SU-DHL-6 (cell line): ENCODE measurements at regions not wholly inside any gene's neighbourhood (a gene's known extent, or its start where the extent isn't known, plus 50 kb on each side); places are given as distances from the start of the nearest gene placed in this dataset.

Experiments used
- H2AFZ ChIP-seq: fragments of 200-600 bp; sonication (generic); 2 replicates; pipeline ENCODE4 v1.6.1; 2014; ENCODE audit warnings: low read depth, mild to moderate bottlenecking, moderate library complexity, mixed read lengths, antibody characterized with exemption, low read length; ENCODE audit not compliant: severe bottlenecking
- H3F3A ChIP-seq: fragments of 200-600 bp; shearing (Covaris generic); 2 replicates; pipeline ENCODE4 v1.6.0; 2016; ENCODE audit warnings: antibody characterized with exemption, mild to moderate bottlenecking; ENCODE audit not compliant: insufficient read depth
- H3K27ac ChIP-seq: fragments of 200-600 bp; sonication (generic); 2 replicates; pipeline ENCODE4 v1.5.1; 2016; ENCODE audit warnings: low read depth, mild to moderate bottlenecking, low read length, moderate library complexity, mixed read lengths
- H3K27me3 ChIP-seq: fragments of 200-600 bp; sonication (generic), shearing (Covaris generic); 2 replicates; pipeline ENCODE4 v1.6.0; 2014; ENCODE audit warnings: mild to moderate bottlenecking, low read length
- H3K36me3 ChIP-seq: fragments of 200-600 bp; sonication (generic); 2 replicates; pipeline ENCODE4 v1.6.1; 2014; ENCODE audit warnings: mild to moderate bottlenecking, low read length, mixed read lengths
- H3K4me2 ChIP-seq: fragments of 300-600, 200-600 bp; shearing (Covaris generic), sonication (generic); 2 replicates; pipeline ENCODE4 v1.6.0; 2014; ENCODE audit warnings: low read length, low read depth, mild to moderate bottlenecking; ENCODE audit not compliant: poor library complexity, severe bottlenecking
- H3K4me3 ChIP-seq: fragments of 200-600 bp; sonication (generic); 2 replicates; pipeline ENCODE4 v1.5.1; 2014; ENCODE audit warnings: antibody characterized with exemption, low read length, mild to moderate bottlenecking, mixed read lengths; ENCODE audit not compliant: insufficient read depth, poor library complexity, severe bottlenecking
- H3K79me2 ChIP-seq: fragments of 200-600 bp; sonication (generic); 2 replicates; pipeline ENCODE4 v1.6.1; 2014; ENCODE audit warnings: mild to moderate bottlenecking, low read length, moderate library complexity; ENCODE audit not compliant: insufficient read depth
- H3K9ac ChIP-seq: fragments of 200-600 bp; sonication (generic); 2 replicates; pipeline ENCODE4 v1.7.0; 2014; ENCODE audit warnings: mild to moderate bottlenecking, low read length
- H3K9me2 ChIP-seq: fragments of 200-600 bp; sonication (generic); replicated peaks from 2 replicates; pipeline ENCODE4 v1.6.1; 2014; ENCODE audit warnings: low read length; ENCODE audit not compliant: insufficient read depth
- H3K9me3 ChIP-seq: fragments of 200-600 bp; sonication (generic); 2 replicates; pipeline ENCODE4 v1.6.1; 2014; ENCODE audit warnings: low read length, mixed read lengths; ENCODE audit not compliant: insufficient read depth
- H4K20me1 ChIP-seq: fragments of 200-600 bp; sonication (generic); 2 replicates; pipeline ENCODE4 v1.6.1; 2014; ENCODE audit warnings: low read depth, mild to moderate bottlenecking, antibody characterized with exemption, low read length, moderate library complexity, mixed read lengths
- CTCF ChIP-seq: fragments of 200-600 bp; sonication (generic); IDR thresholded peaks from one replicate; pipeline ENCODE4 v1.5.1; 2017; ENCODE audit warnings: antibody characterized with exemption, mild to moderate bottlenecking, low read length, moderate library complexity; ENCODE audit not compliant: insufficient read depth, poor library complexity, severe bottlenecking
- EZH2phosphoT487 ChIP-seq: fragments of 200-600 bp; sonication (generic), shearing (Covaris generic); conservative IDR thresholded peaks from 2 replicates; pipeline ENCODE4 v1.6.1; 2018; ENCODE audit warnings: mild to moderate bottlenecking, antibody characterized with exemption, low read length, moderate library complexity, mixed read lengths

- no peaks in the 10 kb centered on the region for H3K9me2 ChIP-seq
- H3K4me3 ChIP-seq: no peak overlapping the region
- no peak overlapping the region for H2AFZ ChIP-seq
- TF ChIP-seq CTCF (no peak), EZH2phosphoT487 (no peak)
- H3K4me2 ChIP-seq: no peak overlapping the region
- no peaks in the 10 kb centered on the region for H3K9me3 ChIP-seq
- no peaks in the 10 kb centered on the region for H3K36me3 ChIP-seq
- no peaks in the 10 kb centered on the region for H3F3A ChIP-seq
- no peaks in the 10 kb centered on the region for H4K20me1 ChIP-seq
- no peaks in the 10 kb centered on the region for H3K27me3 ChIP-seq
- no peak overlapping the region for H3K9ac ChIP-seq
- H3K79me2 ChIP-seq: no peaks in the 10 kb centered on the region
- H3K27ac ChIP-seq: no peak overlapping the region
Measured at GRCh38 chr15:95410757-95411156, 919.7 kb upstream of the NR2F2 start.

- Histone ChIP-seq H2AFZ (no peak overlapping the region), H3F3A (no peaks in the 10 kb centered on the region), H3K4me2 (no peak overlapping the region), H4K20me1 (no peaks in the 10 kb centered on the region), H3K79me2 (no peaks in the 10 kb centered on the region), H3K4me3 (no peak overlapping the region), H3K9ac (no peak overlapping the region), H3K36me3 (no peaks in the 10 kb centered on the region), H3K9me2 (no peaks in the 10 kb centered on the region), H3K27ac (no peak overlapping the region), H3K27me3 (no peaks in the 10 kb centered on the region), H3K9me3 (no peaks in the 10 kb centered on the region)
- no peak for TF ChIP-seq EZH2phosphoT487
- no peak for TF ChIP-seq CTCF
Measured at GRCh38 chr15:95416576-95416975, 913.9 kb upstream of the NR2F2 start.

GRCh38 chr15:95417761-95418160 lies 912.7 kb upstream of the NR2F2 start:
- no peak overlapping the region for H2AFZ ChIP-seq
- H3F3A ChIP-seq: no peaks in the 10 kb centered on the region
- no peak overlapping the region for H3K4me2 ChIP-seq
- no peaks in the 10 kb centered on the region for H4K20me1 ChIP-seq
- H3K79me2 ChIP-seq: no peaks in the 10 kb centered on the region
- H3K4me3 ChIP-seq: no peak overlapping the region
- TF ChIP-seq EZH2phosphoT487: no peak
- no peak for TF ChIP-seq CTCF
- no peaks in the 10 kb centered on the region for H3K9me2 ChIP-seq
- no peaks in the 10 kb centered on the region for H3K9me3 ChIP-seq
- no peaks in the 10 kb centered on the region for H3K27me3 ChIP-seq
- H3K36me3 ChIP-seq: no peaks in the 10 kb centered on the region
- no peak overlapping the region for H3K9ac ChIP-seq
- H3K27ac ChIP-seq: no peak overlapping the region

- no peaks in the 10 kb centered on the region for H3K9me3 ChIP-seq
- H3K27me3 ChIP-seq: no peaks in the 10 kb centered on the region
- no peaks in the 10 kb centered on the region for H3K79me2 ChIP-seq
- no peak overlapping the region for H3K4me2 ChIP-seq
- H3F3A ChIP-seq: no peaks in the 10 kb centered on the region
- no peaks in the 10 kb centered on the region for H3K36me3 ChIP-seq
- no peak overlapping the region for H3K4me3 ChIP-seq
- H3K9ac ChIP-seq: no peak overlapping the region
- no peak overlapping the region for H3K27ac ChIP-seq
- no peaks in the 10 kb centered on the region for H3K9me2 ChIP-seq
- H4K20me1 ChIP-seq: no peaks in the 10 kb centered on the region
- no peak overlapping the region for H2AFZ ChIP-seq
- TF ChIP-seq CTCF (no peak), EZH2phosphoT487 (no peak)
Measured at GRCh38 chr15:95422255-95422654, 908.2 kb upstream of the NR2F2 start.
